ENCODE measurements at regions not wholly inside any gene's neighbourhood (a gene's known extent, or its start where the extent isn't known, plus 50 kb on each side); places are given as distances from the start of the nearest gene placed in this dataset.

DNA sequence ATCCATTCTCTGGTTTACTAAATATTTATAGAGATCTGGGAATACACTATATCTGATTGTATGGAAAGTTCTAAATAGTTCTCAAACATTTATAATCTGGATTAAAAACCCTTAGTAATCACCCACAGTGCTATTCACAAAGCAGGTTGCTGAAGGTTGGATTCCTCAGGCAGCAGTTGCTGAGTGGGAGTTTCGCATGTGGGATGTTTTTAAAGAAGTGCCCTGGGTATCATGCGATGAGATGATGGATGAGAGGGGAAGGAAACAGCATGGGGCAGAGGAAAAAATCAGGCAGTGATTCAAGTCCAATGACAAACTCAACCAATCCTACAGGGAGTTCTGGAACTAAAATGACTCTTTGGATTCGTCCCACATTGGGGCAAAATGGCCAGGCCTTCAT lies 85.3 kb upstream of the GALNT2 start:
- no peak for DNase-seq

DNA sequence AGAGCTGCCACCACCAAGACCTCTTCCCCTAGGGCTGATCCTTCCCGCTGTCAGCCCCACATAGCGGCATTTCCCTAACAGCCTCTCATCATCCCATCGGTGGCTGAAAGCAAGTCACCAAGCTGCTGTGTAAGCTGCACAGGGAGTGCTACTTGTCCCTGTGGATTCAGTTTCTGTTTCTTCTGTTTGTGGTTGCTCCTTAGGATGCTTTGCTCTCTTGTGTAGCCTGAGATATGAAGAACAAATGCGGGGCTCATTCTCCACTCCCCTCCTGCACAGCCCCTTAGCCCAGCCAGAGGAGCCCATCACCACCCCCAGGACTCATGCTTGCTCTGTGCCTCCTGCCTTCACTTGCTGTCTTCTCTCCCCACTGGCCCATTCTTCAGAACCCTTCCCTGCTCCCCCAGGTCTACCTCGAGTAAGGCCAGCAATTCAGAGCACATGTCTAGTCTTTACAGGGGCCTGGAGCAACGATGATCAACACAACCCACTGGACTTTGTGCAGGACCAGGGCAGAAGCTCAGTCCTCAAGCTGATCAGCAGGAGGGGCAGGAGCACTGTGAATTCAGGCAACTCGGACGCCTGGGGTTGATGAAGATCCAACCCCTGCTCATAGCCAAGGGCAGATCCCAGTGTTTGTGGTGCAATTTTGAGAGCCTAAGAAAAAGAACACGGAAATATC lies 82.6 kb upstream of the GALNT2 start:
- no peak for DNase-seq

DNA sequence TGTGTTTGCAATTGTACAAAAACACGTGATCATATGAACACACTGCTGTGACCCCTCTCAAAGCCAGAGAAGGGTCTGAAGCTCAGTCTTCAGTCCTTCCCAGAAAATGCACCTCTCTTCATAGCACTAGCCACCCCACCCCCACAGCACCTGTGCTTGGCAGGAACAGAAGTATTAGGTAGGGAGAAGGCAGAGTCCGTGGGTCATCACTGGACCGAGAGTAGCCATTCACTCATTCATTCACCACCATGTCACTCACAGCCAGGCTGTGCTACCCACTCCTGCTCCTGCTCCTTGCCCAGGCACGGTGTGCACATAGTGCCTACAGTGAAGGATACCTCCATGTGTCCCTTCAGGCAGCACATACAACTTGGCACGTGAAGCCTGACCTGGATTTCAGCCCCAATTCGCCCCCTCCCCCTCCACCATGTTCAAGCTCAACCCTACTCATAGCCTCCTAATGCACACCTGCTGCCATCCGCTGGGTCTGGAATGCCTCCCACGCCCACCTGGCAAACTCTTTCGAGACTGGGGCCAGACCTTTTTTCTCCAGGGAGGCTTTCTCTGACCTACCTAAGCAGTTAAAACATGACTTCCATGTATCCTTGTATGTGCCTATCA lies 81.9 kb upstream of the GALNT2 start:
- DNase-seq: no peak

- DNase-seq: no peak
Measured at GRCh38 chr1:229985613-229986010, 81.4 kb upstream of the GALNT2 start.

- no peak for DNase-seq
Measured at GRCh38 chr1:229986737-229987337, 80.2 kb upstream of the GALNT2 start.

DNA sequence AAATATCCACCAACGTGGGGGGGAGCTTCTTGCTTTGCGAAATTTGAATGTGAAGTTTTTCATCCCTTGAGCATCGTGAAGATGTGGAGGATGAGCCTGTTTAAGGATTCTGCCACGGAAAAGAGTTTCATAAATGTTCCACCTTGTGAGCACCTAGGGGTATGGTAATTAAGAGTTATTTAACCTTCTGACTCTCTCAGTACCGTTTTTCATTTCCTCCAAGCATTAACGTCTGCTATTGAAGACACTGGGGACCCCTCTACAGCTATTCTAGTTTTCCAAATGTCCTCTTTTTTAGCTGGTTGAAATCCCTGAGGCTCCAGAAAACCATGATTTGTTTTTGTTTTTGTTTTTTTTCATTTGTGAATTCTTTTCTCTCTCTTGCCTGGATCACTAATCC lies 79.1 kb upstream of the GALNT2 start:
- no peak for DNase-seq

DNA sequence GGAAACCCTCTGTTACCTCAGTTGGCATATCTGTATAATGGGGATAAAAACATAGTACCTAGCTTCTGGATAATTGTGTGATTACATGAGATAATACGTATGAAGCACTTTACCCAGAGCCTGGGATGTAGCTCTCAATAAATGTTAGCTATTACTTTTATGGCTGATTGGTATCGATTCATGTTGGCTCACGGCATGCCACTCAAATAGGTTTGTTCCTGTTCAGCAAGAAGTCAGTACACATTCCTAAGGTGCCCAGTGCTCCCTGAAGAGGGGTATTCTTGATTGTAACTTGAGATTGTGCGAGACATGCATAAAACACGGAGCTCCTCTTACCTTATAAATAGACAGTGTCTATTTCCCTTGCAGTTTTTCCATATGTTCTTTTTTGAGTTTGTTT lies 78.5 kb upstream of the GALNT2 start:
- no peak for DNase-seq

DNA sequence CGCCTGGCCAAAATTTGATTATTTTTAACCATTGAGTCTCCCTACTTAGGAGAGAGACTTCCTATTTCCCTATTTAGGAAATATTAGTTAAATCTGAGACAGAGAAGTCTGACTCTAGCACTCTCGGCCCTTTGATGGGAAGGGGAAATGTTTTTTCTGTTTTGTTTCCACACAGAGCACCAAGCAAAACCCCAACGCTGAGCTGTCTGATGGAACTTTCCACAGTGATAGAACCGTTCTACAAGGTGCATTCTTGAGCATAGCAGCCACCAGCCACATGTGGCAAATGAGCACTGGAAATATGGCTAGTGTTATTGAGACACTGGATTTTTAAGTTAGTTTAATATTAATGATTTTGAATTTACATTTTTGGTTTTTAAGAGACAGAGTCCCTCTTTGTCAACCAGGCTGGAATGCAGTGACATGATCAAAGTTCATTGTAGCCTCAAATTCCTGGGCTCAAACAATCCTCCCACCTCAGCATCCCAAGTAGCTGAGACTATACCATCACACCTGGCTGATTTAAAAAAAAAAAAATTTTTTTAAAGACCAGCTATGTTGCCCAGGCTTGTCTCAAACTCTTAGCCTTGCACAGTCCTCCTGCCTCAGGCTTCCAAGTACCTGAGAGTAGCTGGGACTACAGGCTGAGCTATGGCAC lies 77.3 kb upstream of the GALNT2 start:
- no peak for DNase-seq

DNA sequence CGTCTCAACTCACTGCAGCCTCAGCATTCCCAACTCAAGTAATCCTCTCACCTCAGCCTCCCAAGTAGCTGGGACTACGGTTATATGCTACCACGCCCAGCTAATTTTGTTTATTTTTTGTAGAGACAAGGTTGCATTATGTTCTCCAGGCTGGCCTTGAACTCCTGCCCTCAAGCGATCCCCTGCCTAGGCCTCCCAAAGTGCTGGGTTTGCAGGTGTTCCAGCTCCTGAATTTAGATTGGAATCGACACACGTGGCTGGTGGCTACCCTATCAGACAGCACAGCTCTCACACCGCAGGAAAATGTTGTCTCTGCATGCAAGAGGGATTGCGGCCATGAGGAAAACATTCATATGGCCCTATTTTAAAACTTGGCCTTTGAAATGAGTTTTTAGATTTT lies 76.7 kb upstream of the GALNT2 start:
- no peak for DNase-seq

DNA sequence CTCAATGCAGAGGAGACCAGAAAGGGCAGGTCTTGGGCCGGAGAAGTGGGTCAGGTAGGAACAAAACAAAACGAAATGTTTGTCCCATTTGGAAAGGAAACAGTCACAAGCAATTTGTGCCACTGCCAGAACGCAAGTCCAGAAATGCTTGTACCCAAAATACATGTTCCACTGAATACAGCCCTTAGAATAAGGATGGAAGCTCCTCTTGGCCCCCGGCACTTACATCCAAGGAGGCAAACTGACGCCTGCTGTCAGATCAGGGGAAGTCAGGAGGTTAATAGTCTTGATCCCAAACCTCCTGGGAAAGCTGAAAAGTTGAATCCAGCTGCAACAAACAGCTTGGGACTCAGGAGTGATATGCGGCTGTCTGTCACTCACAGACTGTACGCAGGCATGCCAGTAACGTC lies 75.9 kb upstream of the GALNT2 start:
- DNase-seq: no peak

- DNase-seq: no peak
Measured at GRCh38 chr1:229991724-229992333, 75.2 kb upstream of the GALNT2 start.

GRCh38 chr1:229993060-229993459 lies 74.0 kb upstream of the GALNT2 start:
- DNase-seq: no peak

DNA sequence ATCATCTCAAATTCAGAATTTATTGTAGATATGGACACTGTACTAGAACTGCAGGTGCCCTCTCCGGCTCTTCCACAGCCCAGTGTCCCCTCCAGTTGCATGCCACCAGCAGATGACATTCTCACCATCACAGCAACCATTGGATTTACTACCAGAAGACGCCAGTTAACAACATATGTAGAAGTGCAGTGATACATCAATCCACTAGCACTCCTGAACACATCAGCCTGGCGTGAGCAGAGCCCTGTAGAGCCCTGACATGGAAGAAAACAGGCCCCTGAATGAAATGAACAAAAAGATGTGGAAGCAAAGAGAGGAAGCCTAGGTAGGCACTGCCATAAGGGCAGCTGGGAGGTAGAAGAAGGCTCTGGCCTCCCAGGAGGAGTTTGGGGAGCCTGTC lies 73.1 kb upstream of the GALNT2 start:
- no peak for DNase-seq

- DNase-seq: no peak
Measured at GRCh38 chr1:229999004-229999670, 67.9 kb upstream of the GALNT2 start.

GRCh38 chr1:230000493-230001184 lies 66.4 kb upstream of the GALNT2 start:
- DNase-seq: no peak

GRCh38 chr1:230002164-230002803 lies 64.8 kb upstream of the GALNT2 start:
- DNase-seq: no peak

DNA sequence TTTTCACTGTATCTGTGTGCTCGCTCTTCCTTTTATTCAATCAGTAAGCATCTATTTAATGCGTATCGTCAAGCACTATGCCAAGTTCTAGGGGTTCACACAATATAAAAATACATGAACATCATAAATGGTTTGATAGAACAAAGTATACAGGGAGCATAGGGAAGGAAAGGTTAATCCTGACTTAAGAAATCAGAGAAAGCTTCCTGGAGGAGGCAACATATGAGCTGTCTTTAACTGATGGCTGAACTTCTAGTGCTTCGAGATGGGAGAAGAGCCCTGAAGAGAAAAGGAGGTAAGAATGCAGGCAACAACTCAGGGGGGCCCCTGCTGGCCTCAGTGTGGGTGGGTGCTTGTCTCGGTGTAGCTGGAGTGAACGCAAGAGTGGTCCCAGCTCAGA lies 63.6 kb upstream of the GALNT2 start:
- DNase-seq: no peak

DNA sequence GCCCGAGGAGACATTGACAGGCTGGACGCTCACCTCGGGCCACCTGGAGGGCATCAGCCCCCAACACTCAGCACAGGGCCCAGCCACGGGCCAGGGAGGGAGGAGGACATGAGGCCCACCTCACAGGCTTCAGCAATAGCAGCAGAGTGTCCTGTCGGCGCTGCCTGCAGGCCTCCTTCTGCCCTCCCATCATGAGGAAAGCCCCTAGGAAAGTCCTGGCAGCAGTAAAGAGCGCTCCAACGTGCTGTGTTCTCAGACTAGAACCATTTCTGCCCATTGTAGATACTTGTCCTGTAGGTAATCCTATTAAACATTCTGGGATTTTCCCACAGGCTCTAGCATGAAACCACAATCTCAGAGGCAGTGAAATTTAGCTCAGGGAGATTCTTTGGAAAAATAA lies 62.0 kb upstream of the GALNT2 start:
- no peak for DNase-seq

DNA sequence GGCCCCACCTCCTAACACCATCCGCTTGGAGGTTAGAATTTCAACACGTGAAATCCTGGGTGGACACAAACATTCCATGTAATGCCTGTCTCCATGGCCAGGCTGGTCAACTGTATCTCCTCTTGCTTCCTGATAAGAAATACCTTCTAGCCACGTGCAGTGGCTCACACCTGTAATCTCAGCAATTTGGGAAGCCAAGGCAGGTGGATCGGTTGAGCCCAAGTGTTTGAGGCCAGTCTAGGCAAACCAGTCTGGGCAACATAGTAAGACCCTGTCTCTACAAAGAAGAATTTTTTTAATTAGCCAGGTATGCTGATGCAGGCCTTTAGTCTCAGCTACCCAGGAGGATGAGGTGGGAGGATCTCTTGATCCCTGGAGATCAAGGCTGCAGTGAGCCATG lies 58.3 kb upstream of the GALNT2 start:
- no peak for DNase-seq

DNA sequence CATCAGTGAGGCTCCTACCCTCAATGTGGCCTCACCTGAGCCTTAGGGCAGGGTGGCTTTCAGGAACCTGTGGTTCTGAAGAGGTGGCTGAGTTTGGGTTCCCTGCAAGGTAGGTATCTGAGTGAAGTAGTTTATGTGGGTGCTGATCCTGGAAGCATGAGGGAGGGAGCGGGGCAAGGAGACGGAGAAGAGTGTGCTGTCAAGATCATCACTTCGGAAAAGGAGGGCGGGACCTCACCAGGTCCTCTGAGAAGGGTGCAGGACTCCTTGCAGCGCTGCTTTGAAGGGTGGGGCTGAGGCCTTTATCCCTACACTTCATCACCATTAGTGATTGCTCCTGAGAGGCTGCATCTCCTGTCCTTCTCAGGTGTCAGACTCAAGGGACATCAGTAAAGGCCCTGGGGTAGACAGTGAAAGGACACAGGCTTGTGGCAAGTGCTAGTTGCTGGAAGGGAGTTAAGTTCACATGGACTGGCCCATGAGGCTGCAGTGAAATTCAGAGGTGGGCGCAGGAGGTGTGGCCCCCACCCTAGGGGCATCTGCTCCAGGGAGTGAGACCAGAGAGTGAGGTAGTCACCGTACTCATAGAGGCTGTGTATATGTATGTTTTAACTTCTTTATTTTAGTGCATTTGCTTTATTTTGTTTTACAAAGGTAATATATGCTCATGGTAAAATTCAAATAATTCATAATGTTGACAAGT lies 57.3 kb upstream of the GALNT2 start:
- DNase-seq: no peak

GRCh38 chr1:230010603-230011332 lies 56.3 kb upstream of the GALNT2 start:
- DNase-seq: no peak

All from activated CD4-positive, alpha-beta T cell treated with anti-CD3 and anti-CD28 coated beads, Interleukin-2, amount 50 U/mL, for 1 hour (primary cell).